H1 (cell line): ENCODE measurements at regions not wholly inside any gene's neighbourhood (a gene's known extent, or its start where the extent isn't known, plus 50 kb on each side); places are given as distances from the start of the nearest gene placed in this dataset.
A peak's percentile ranks its signal among the peaks of the same experiment; 100 is the strongest.

ENCODE experiments used
- CTCF ChIA-PET: fragments of 300-600 bp; sonication (Branson Sonifier 250); formaldehyde crosslinking; loops from one replicate; lab custom pipeline; 2021; ENCODE audit not compliant: partially characterized antibody; lab: Charles Lee
- POLR2A ChIA-PET: fragments of 300-600 bp; sonication (Branson Sonifier 250); formaldehyde crosslinking; loops from one replicate; lab custom pipeline; 2021; ENCODE audit warnings: inconsistent platforms; ENCODE audit not compliant: partially characterized antibody; lab: Charles Lee
- DNase-seq, 2 experiments: peaks; one replicate each; pipeline versions ENCODE4 v3.0.0 to v3.0.0-alpha.2; 2010 to 2022; ENCODE audit warnings: low spot score in 2 of 2, low read depth in 1 of 2, mixed read lengths in 1 of 2
- FAIRE-seq: peaks from 2 replicates; lab custom pipeline; 2011; peaks lifted over from hg19 to GRCh38; lab: Jason Lieb, UNC
- H2AFZ ChIP-seq: 2 replicates; pipeline ENCODE4 v1.8.1; 2012; ENCODE audit warnings: low read length, inconsistent platforms
- H2AK5ac ChIP-seq: 2 replicates; pipeline ENCODE4 v1.6.1; 2013; ENCODE audit warnings: low read depth, low read length
- H2BK120ac ChIP-seq: replicated peaks from 2 replicates; pipeline ENCODE3; 2013; ENCODE audit warnings: low read depth, low read length, inconsistent platforms
- H2BK12ac ChIP-seq: 2 replicates; pipeline ENCODE4 v1.6.1; 2013; ENCODE audit warnings: low read depth, low read length
- H2BK15ac ChIP-seq: 2 replicates; pipeline ENCODE4 v1.6.1; 2013; ENCODE audit warnings: low read length
- H2BK20ac ChIP-seq: 2 replicates; pipeline ENCODE4 v1.6.1; 2013; ENCODE audit warnings: low read length
- H2BK5ac ChIP-seq: 2 replicates; pipeline ENCODE4 v1.6.1; 2013; ENCODE audit warnings: low read depth, low read length
- H3K14ac ChIP-seq: 2 replicates; pipeline ENCODE4 v1.6.1; 2013; ENCODE audit warnings: inconsistent platforms; ENCODE audit not compliant: insufficient read length
- H3K18ac ChIP-seq: 2 replicates; pipeline ENCODE4 v1.6.1; 2013; ENCODE audit warnings: low read length; ENCODE audit errors: extremely low read depth
- H3K23ac ChIP-seq: 2 replicates; pipeline ENCODE4 v1.6.1; 2013; ENCODE audit warnings: inconsistent platforms; ENCODE audit not compliant: insufficient read length
- H3K23me2 ChIP-seq: 2 replicates; pipeline ENCODE4 v1.6.1; 2013; ENCODE audit warnings: low read depth, low read length
- H3K27ac ChIP-seq: 2 replicates; pipeline ENCODE4 v1.6.1; 2011; ENCODE audit warnings: low read depth, low read length, inconsistent platforms
- H3K27me3 ChIP-seq, 4 experiments: replicated peaks in 1 of 4; 1 replicate in 1 of 4; 2 replicates in 3 of 4; pipeline versions ENCODE4 v1.6.1 to v1.8.1; 2011 to 2013; ENCODE audit warnings: low read length in 3 of 4, mild to moderate bottlenecking in 3 of 4, inconsistent platforms in 2 of 4, mixed read lengths in 2 of 4, moderate library complexity in 1 of 4; ENCODE audit not compliant: control insufficient read depth in 3 of 4, insufficient read depth in 3 of 4; ENCODE audit errors: extremely low read depth in 1 of 4
- H3K36me3 ChIP-seq, 4 experiments: 2 replicates each; pipeline versions ENCODE4 v1.6.1 to v1.8.1; 2011 to 2013; ENCODE audit warnings: mild to moderate bottlenecking in 4 of 4, low read length in 3 of 4, moderate library complexity in 2 of 4, control low read depth in 1 of 4, inconsistent platforms in 1 of 4; ENCODE audit not compliant: insufficient read depth in 4 of 4, control insufficient read depth in 2 of 4
- H3K4ac ChIP-seq: replicated peaks from 2 replicates; pipeline ENCODE3; 2013; ENCODE audit warnings: low read length, low read depth, mixed read lengths, inconsistent platforms; ENCODE audit not compliant: insufficient read length
- H3K4me1 ChIP-seq, 4 experiments: replicated peaks in 1 of 4; 1 replicate in 1 of 4; 2 replicates in 3 of 4; pipeline versions ENCODE4 v1.6.1 to v1.8.1; 2011 to 2013; ENCODE audit warnings: low read length in 3 of 4, inconsistent platforms in 2 of 4, mixed read lengths in 1 of 4; ENCODE audit not compliant: insufficient read depth in 4 of 4, control insufficient read depth in 3 of 4
- H3K4me2 ChIP-seq, 2 experiments: 2 replicates each; pipeline versions ENCODE4 v1.6.1 to v1.8.1; 2011 to 2013; ENCODE audit warnings: low read depth in 2 of 2, low read length in 2 of 2, control low read depth in 1 of 2, inconsistent platforms in 1 of 2, mild to moderate bottlenecking in 1 of 2; ENCODE audit not compliant: insufficient read depth in 1 of 2
- H3K4me3 ChIP-seq, 4 experiments: fragments of 200-600, 300-600 bp in 1 of 4; sonication (generic), shearing (Covaris generic), sonication (Bioruptor Twin) in 1 of 4; 2 replicates each; pipeline versions ENCODE4 v1.5.1 to v1.8.1; 2011 to 2016; ENCODE audit warnings: low read length in 4 of 4, low read depth in 3 of 4, control low read depth in 2 of 4, inconsistent platforms in 2 of 4, mild to moderate bottlenecking in 2 of 4, mixed read lengths in 1 of 4, moderate library complexity in 1 of 4; ENCODE audit not compliant: insufficient read depth in 2 of 4; ENCODE audit errors: extremely low read depth in 1 of 4
- H3K56ac ChIP-seq: replicated peaks from 2 replicates; pipeline ENCODE3; 2013; ENCODE audit warnings: low read depth, mild to moderate bottlenecking, mixed read lengths, low read length, inconsistent platforms; ENCODE audit not compliant: insufficient read length
- H3K79me1 ChIP-seq: 2 replicates; pipeline ENCODE4 v1.6.1; 2013; ENCODE audit warnings: low read depth, low read length, control low read depth
- H3K79me2 ChIP-seq, 2 experiments: 2 replicates each; pipeline versions ENCODE4 v1.6.1 to v1.8.1; 2012 to 2013; ENCODE audit warnings: low read length in 2 of 2, mild to moderate bottlenecking in 2 of 2, inconsistent platforms in 1 of 2; ENCODE audit not compliant: insufficient read depth in 2 of 2, control insufficient read depth in 1 of 2
- H3K9ac ChIP-seq, 4 experiments: replicated peaks in 1 of 4; 1 replicate in 1 of 4; 2 replicates in 3 of 4; pipeline versions ENCODE4 v1.6.1 to v1.8.1; 2011 to 2013; ENCODE audit warnings: low read depth in 3 of 4, low read length in 3 of 4, control low read depth in 2 of 4, mild to moderate bottlenecking in 2 of 4, moderate library complexity in 2 of 4, inconsistent platforms in 1 of 4; ENCODE audit errors: extremely low read depth in 1 of 4
- H3K9me3 ChIP-seq, 2 experiments: 2 replicates each; pipeline versions ENCODE4 v1.6.1 to v1.8.1; 2012 to 2013; ENCODE audit warnings: mild to moderate bottlenecking in 2 of 2, moderate library complexity in 2 of 2, control low read depth in 1 of 2, inconsistent platforms in 1 of 2, low read depth in 1 of 2, low read length in 1 of 2, mixed read lengths in 1 of 2; ENCODE audit not compliant: insufficient read depth in 2 of 2
- H4K20me1 ChIP-seq, 2 experiments: replicated peaks in 1 of 2; 2 replicates each; pipeline versions ENCODE3 to v1.8.1; 2011 to 2013; ENCODE audit warnings: inconsistent platforms in 2 of 2, low read length in 2 of 2, mild to moderate bottlenecking in 1 of 2; ENCODE audit not compliant: insufficient read depth in 2 of 2, control insufficient read depth in 1 of 2
- H4K5ac ChIP-seq: 2 replicates; pipeline ENCODE4 v1.6.1; 2013; ENCODE audit warnings: low read length, low read depth, mixed read lengths, inconsistent platforms; ENCODE audit not compliant: insufficient read length
- H4K8ac ChIP-seq: 2 replicates; pipeline ENCODE4 v1.8.0; 2013; ENCODE audit warnings: mild to moderate bottlenecking, moderate library complexity, low read length, inconsistent platforms; ENCODE audit not compliant: insufficient read depth; ENCODE audit errors: extremely low read depth
- H4K91ac ChIP-seq: replicated peaks from 2 replicates; pipeline ENCODE3; 2013; ENCODE audit warnings: low read length, mixed read lengths, inconsistent platforms; ENCODE audit not compliant: insufficient read length
- ATF3 ChIP-seq: IDR thresholded peaks from 2 replicates; pipeline ENCODE4 v1.6.1; 2011; ENCODE audit warnings: low read depth, mild to moderate bottlenecking, low read length; ENCODE audit not compliant: insufficient read depth
- BCL11A ChIP-seq, 2 experiments: IDR thresholded peaks; one replicate each; pipeline ENCODE4 v1.6.1; 2011; ENCODE audit warnings: low read depth in 2 of 2, low read length in 2 of 2, mild to moderate bottlenecking in 2 of 2
- CREB1 ChIP-seq: IDR thresholded peaks from 2 replicates; pipeline ENCODE4 v1.6.1; 2012; ENCODE audit warnings: inconsistent platforms
- EZH2 ChIP-seq: fragments of 200-600 bp; sonication (generic); IDR thresholded peaks from 2 replicates; pipeline ENCODE4 v1.7.1; 2012; ENCODE audit warnings: low read depth, mild to moderate bottlenecking, moderate library complexity, low read length, inconsistent platforms; ENCODE audit not compliant: severe bottlenecking
- GABPA ChIP-seq: IDR thresholded peaks from 2 replicates; pipeline ENCODE4 v1.6.1; 2011; ENCODE audit warnings: mild to moderate bottlenecking, low read length, moderate library complexity, borderline replicate concordance; ENCODE audit not compliant: insufficient read depth
- HDAC6 ChIP-seq: IDR thresholded peaks from one replicate; pipeline ENCODE4 v1.7.1; 2012; ENCODE audit warnings: low read depth, mild to moderate bottlenecking, inconsistent platforms, low read length, moderate library complexity
- JUN ChIP-seq: IDR thresholded peaks from 2 replicates; pipeline ENCODE4 v1.6.1; 2011; ENCODE audit warnings: low read depth, mild to moderate bottlenecking, improper control_type of control experiment, low read length
- POLR2A ChIP-seq, 2 experiments: IDR thresholded peaks; 1 replicate in 1 of 2; 2 replicates in 1 of 2; pipeline ENCODE4 v1.6.1; 2011; ENCODE audit warnings: low read depth in 2 of 2, low read length in 2 of 2, mild to moderate bottlenecking in 2 of 2; ENCODE audit errors: control extremely low read depth in 1 of 2
- WGBS, 2 experiments: shearing (Covaris generic) in 1 of 2; methylation state at CpG; one replicate each; pipeline versions ENCODE4 v1.1.6 to v1.1.7; 2013 to 2015; ENCODE audit warnings: low lambda C conversion rate in 2 of 2, mixed read lengths in 2 of 2, inconsistent platforms in 1 of 2, low coverage in 1 of 2, missing lambda C conversion rate in 1 of 2; ENCODE audit not compliant: insufficient replicate concordance in 2 of 2, insufficient coverage in 1 of 2, insufficient read length in 1 of 2; ENCODE audit errors: extremely low coverage in 1 of 2, missing lambda C conversion rate in 1 of 2; 5-methylcytosine and 5-hydroxymethylcytosine counted together

- no peak overlapping the region for H3K18ac ChIP-seq
- no peak overlapping the region for H3K4me2 ChIP-seq
- POLR2A ChIA-PET = no interaction called here
- H2BK12ac ChIP-seq = no peak overlapping the region
- H3K56ac ChIP-seq = no peak overlapping the region
- H3K23ac ChIP-seq = no peak overlapping the region
- H3K36me3 ChIP-seq = no peaks in the 10 kb centered on the region
- no peak overlapping the region for H3K9ac ChIP-seq
- peak overlapping the region; percentile 57; the same call in 1 of the 2 replicates for H4K8ac ChIP-seq
- 0 out of 2 replicates have a peak overlapping the region, but pooled peaks have one; percentile 9 for H2AFZ ChIP-seq
- H4K20me1 ChIP-seq = no peaks in the 10 kb centered on the region
- no peaks in the 10 kb centered on the region for H3K23me2 ChIP-seq
- DNase-seq = no peak
- H3K79me2 ChIP-seq = no peaks in the 10 kb centered on the region
- no peak for FAIRE-seq
- H2BK5ac ChIP-seq = no peak overlapping the region
- no peaks in the 10 kb centered on the region for H3K27me3 ChIP-seq
- no peak overlapping the region for H2BK15ac ChIP-seq
- H3K4me3 ChIP-seq = no peak overlapping the region
- CTCF ChIA-PET = no interaction called here
- H3K4me1 ChIP-seq = no peaks in the 10 kb centered on the region
- WGBS, 2 experiments = 85% methylated on average over 1 of the region's 1 CpG; no CpG with 5 or more reads in 1 of the 2 experiments
- TF ChIP-seq EZH2 (no peak), HDAC6 (no peak), CREB1 (no peak), POLR2A (IDR thresholded peaks at IDR 0.05; ENCODE audit: control extremely low read depth in 1 of 2, low read depth in 2 of 2, low read length in 2 of 2) (no peak), ATF3 (no peak), JUN (no peak), GABPA (no peak), BCL11A (IDR thresholded peaks at IDR 0.05; ENCODE audit: low read depth in 2 of 2, low read length in 2 of 2) (no peak)
- no peaks in the 10 kb centered on the region for H3K79me1 ChIP-seq
- no peak overlapping the region for H4K5ac ChIP-seq
- no peaks in the 10 kb centered on the region for H3K9me3 ChIP-seq
- no peak overlapping the region for H3K14ac ChIP-seq
- no peak overlapping the region for H3K27ac ChIP-seq
- H2AK5ac ChIP-seq = no peak overlapping the region
- no peak overlapping the region for H4K91ac ChIP-seq
- no peak overlapping the region for H3K4ac ChIP-seq
- no peak overlapping the region for H2BK120ac ChIP-seq
- no peak overlapping the region for H2BK20ac ChIP-seq
Observed at GRCh38 chr3:180469149-180469548, 132.8 kb upstream of the TTC14 start.
